ENCODE measurements at regions not wholly inside any gene's neighbourhood (a gene's known extent, or its start where the extent isn't known, plus 50 kb on each side); places are given as distances from the start of the nearest gene placed in this dataset.

- no peak for TF ChIP-seq POLR2A (IDR thresholded peaks at IDR 0.05)
- TF ChIP-seq CTCF (IDR thresholded peaks at IDR 0.05), result no peak
- no peak for TF ChIP-seq POLR2AphosphoS5 (IDR thresholded peaks at IDR 0.05)
Measured at GRCh38 chr2:104406261-104406726, 447.6 kb upstream of the POU3F3 start.
